ENCODE measurements at regions not wholly inside any gene's neighbourhood (a gene's known extent, or its start where the extent isn't known, plus 50 kb on each side); places are given as distances from the start of the nearest gene placed in this dataset.

GRCh38 chr10:131453721-131454634, 142.5 kb upstream of the TCERG1L start:
- Histone ChIP-seq H3K9me3 (ENCODE audit: control insufficient read depth, insufficient read depth, low read length) (peaks cover 65% of the 10 kb centered on the region), H3K4me3 (ENCODE audit: low read depth, low read length) (no peak overlapping the region), H3K27ac (ENCODE audit: low read depth, low read length) (no peak overlapping the region), H3K27me3 (ENCODE audit: control insufficient read depth, insufficient read depth, low read length) (no peaks in the 10 kb centered on the region)
- TF ChIP-seq CTCF (IDR thresholded peaks at IDR 0.05; ENCODE audit: low read depth, low read length): no peak
- no peak for DNase-seq (ENCODE audit: low read depth, low spot score)
- POLR2A ChIA-PET: no interaction called here
- CTCF ChIA-PET: no interaction called here

DNA sequence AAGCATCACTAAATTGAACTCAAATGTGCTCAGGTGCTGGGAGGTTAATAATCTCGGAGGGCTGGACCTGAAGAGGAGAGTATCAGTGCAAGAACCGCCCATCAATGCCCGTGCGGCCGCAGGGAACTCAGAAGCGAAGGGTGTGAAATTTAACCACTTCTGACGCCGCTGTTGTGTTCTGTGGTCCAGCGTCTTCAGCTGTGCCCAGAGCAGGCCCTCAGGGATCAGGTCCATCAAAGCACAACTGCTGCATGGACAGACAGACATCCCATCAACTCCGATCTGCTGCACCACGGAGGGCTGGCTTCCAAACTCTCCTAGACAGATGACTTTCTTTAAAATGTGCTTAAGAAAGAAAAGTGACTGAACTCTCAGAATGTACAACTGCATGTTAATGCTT, 144.9 kb upstream of the TCERG1L start:
- Histone ChIP-seq H3K27ac (ENCODE audit: low read depth, low read length) (no peak overlapping the region), H3K9me3 (ENCODE audit: control insufficient read depth, insufficient read depth, low read length) (peaks cover 58% of the 10 kb centered on the region), H3K27me3 (ENCODE audit: control insufficient read depth, insufficient read depth, low read length) (no peaks in the 10 kb centered on the region), H3K4me3 (ENCODE audit: low read depth, low read length) (no peak overlapping the region)
- ChIA-PET POLR2A (no interaction called here), CTCF (no interaction called here)
- no peak for TF ChIP-seq CTCF (IDR thresholded peaks at IDR 0.05; ENCODE audit: low read depth, low read length)
- no peak for DNase-seq (ENCODE audit: low read depth, low spot score)

DNA sequence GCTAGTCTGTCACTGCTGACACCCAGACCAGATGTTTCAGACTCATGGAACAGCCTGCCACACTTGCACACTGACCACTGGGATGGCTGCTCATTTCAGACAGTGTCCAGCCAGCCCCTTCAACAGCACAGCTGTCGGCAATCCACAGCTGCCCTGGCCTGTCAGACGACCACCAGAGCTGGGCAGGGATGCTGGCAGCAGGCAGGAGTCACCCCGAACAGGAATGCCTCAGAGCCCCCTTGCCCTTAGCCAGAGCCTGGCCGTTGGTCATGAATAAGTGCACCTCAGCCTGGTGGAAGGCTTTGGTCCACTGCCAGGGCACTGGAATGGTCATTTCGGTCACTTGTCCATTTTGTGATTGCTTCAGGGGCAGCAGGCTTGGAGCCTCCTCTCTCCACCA, 149.6 kb upstream of the TCERG1L start:
- H3K4me3 ChIP-seq (ENCODE audit: low read depth, low read length): no peak overlapping the region
- H3K9me3 ChIP-seq (ENCODE audit: control insufficient read depth, insufficient read depth, low read length): peaks cover 59% of the 10 kb centered on the region
- ChIA-PET POLR2A (no interaction called here), CTCF (no interaction called here)
- H3K27ac ChIP-seq (ENCODE audit: low read depth, low read length): no peak overlapping the region
- no peak for TF ChIP-seq CTCF (IDR thresholded peaks at IDR 0.05; ENCODE audit: low read depth, low read length)
- DNase-seq (ENCODE audit: low read depth, low spot score): no peak
- no peaks in the 10 kb centered on the region for H3K27me3 ChIP-seq (ENCODE audit: control insufficient read depth, insufficient read depth, low read length)

- no peaks in the 10 kb centered on the region for H3K27me3 ChIP-seq (ENCODE audit: control insufficient read depth, insufficient read depth, low read length)
Observed at GRCh38 chr10:131464789-131465188, 153.3 kb upstream of the TCERG1L start.

More at GRCh38 chr10:131464789-131465188, 153.3 kb upstream of the TCERG1L start:
- Histone ChIP-seq H3K4me3 (ENCODE audit: low read depth, low read length) (no peak overlapping the region), H3K9me3 (ENCODE audit: control insufficient read depth, insufficient read depth, low read length) (peaks cover 47% of the 10 kb centered on the region), H3K27ac (ENCODE audit: low read depth, low read length) (no peak overlapping the region)
- ChIA-PET CTCF (no interaction called here), POLR2A (no interaction called here)
- DNase-seq (ENCODE audit: low read depth, low spot score): no peak
- TF ChIP-seq CTCF (IDR thresholded peaks at IDR 0.05; ENCODE audit: low read depth, low read length): no peak
